HG03442 (cell line): ENCODE measurements at regions not wholly inside any gene's neighbourhood (a gene's known extent, or its start where the extent isn't known, plus 50 kb on each side); places are given as distances from the start of the nearest gene placed in this dataset.
"Not testable (repeated sequence)": the region's sequence is repeated elsewhere in the genome, so short reads cannot be mapped to it uniquely, and the experiment has no call there.

Experiments used
- ATAC-seq: cut with Tn5 transposase; IDR thresholded peaks from one replicate; pipeline ENCODE4 v1.9.1; 2021; ENCODE audit warnings: mild to moderate bottlenecking, moderate library complexity; ENCODE audit not compliant: unreplicated experiment

DNA sequence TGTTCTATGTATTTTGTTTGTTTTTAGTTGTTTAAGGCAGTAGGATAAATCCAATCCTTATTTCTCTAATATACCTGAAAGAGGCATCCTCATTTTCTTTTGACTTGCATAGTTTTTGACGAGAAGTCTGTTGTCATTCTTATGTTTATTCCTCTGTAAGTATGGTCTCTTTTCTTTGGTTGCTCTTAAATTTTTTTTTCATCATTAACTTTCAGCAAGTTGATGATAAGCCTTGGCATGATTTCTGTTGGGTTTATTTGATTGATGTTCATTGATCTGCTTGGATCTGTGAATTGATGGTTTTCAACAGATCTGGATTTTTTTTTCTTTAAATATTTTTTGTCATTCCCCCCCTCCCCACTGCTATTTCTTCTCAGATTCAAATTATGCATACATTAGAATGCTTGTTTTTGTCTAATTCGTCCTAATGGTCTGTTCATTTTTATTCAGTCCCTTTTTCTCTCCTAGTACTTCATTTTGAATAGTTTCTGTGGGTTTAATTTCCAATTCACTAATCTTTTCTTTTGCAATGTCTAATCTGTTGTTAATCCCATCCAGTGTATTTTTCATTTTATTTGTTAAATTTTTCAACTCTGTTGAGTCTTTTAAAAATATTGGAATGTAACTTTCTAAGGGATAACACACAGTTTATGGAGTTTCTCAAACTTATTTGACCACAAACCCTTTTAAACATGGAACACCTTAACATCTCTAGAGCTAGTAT is 495.9 kb downstream of the CSNK1G3 start:
- ATAC-seq, result no peak

DNA sequence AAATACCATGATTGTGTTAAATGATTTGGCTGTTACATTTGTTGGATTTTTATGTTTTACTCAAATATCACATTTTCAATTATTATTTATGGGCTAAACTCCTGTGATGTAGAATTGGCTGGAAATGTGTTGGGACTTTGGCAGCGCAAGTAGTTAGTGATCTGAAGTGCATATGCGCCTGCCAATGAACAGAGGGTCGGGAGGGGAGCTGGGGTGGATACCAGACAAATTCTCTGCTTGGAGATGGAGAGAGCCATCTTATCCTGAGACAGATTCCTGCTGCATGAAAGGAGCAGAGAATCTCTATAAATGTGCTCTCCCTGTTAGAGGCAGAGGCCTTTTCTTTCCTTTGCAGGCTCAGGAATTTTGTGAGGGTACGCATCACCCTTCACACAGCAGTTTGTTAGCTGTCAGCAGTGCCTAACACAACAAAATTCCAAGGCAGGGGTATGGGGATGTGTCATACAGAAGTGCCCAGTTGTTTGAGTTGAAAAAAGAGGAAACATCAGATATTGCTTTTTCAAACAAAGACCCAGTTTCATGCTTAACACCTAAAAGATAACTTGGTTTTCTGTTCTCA is 489.1 kb downstream of the CSNK1G3 start:
- ATAC-seq, result no peak

DNA sequence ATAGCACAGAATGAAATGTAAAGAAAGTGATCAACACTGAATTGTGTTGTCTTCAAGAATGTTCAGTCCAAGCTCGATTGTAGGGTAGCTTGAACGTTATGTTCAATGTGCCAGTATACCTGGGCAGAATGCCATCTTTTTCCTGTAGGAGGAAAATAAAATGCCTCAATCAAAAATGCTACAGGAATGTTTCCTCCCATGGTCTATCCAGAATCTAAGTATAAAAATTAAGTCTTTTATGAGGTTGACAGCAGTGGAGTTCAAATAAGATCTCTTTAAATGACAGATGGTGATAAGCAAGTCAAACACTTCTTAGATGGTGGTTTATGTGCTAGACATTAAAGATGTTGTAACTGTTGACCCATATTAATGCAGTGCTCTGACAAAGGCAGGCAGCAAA is 488.6 kb downstream of the CSNK1G3 start:
- ATAC-seq, result no peak

DNA sequence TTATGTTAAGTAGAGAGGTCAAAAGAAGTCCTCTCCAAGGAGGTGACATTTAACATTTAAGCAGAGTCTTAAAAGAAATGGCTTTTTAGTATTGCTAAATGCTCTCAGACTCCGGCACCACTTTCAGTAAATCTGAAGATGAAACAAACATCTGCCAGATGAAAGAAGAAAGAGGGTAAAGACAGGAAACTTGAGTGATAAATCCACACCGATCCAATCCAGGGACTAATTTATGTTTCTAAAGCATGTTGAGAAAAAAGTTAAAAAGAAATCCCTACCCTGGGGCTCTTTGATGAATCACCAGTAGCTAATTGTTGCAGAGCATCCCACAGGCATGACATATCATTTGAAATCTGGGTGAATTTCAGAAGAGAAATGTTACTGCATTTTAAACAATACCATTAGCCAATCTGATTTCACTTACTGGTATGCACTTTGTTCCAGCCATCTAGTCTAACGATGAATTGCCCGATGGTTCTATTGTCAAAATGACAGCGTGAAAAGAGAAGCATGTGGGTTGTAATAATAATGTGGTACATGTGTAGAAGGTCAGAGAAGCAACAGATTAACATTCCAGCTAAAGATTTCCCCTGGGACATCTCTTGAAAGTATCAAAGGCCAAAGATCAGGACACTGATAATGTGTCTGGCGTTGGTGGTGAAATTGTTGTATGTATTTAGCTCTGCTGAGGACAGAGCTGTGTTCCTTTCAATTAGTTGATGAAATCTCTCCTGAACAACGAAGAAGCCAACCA is 485.7 kb downstream of the CSNK1G3 start:
- no peak for ATAC-seq

DNA sequence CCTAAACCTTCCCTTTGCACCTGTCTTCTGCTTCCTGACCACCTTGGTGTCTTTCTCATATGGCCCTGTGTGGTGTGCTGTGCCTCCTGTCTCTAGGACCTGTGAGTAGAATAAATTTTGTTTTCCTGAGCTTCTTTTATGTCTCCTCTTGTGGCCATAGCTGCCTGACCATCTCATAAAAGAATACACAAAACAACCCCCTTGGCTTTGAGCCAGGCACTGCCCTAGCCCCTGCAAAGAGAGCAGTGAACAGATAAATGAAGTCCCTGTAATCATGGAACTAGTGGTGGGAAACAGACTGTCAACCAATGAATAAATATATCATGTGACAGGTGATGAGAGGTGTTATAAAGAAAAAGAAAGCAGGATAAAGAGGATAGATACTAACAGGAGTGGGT is 485.1 kb downstream of the CSNK1G3 start:
- ATAC-seq, result no peak

DNA sequence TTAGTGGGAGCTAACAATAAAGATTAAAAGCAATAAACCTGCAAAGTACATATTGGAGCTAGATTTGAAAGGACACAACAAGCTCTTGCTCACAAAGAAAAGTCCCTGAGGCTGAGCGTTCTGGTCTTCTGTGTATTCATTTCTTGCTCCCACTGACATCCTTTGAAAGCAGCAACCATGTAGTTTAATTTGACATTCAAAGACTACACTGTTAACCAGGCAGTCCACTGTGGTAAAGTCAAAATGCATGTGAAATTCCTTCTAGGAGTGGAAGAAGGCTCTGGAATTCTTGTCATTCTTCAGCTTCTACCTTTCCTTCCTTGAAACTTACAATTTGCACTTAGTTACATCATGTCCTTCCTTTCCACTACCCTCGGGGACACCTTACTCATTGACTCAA is 480.7 kb downstream of the CSNK1G3 start:
- ATAC-seq, result no peak

DNA sequence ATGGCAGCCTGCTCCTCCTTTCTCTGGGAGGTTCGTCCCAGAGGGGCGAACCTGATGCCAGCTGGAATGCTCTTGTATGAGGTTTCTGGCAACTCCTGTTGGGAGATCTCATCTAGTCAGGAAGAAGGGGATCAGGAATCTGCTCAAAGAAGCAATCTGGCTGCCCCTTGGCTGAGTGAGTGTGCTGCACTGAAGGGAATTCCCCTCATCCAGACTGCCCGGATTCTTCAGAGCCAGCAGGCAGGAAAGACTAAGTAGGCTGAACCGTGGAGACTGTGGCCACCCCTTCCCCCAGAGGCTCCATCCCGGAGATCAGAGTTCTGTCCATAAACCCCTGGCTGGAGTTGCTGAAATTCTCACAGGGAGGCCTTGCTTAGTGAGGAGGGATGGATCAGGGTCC is 476.0 kb downstream of the CSNK1G3 start:
- ATAC-seq, result no peak

DNA sequence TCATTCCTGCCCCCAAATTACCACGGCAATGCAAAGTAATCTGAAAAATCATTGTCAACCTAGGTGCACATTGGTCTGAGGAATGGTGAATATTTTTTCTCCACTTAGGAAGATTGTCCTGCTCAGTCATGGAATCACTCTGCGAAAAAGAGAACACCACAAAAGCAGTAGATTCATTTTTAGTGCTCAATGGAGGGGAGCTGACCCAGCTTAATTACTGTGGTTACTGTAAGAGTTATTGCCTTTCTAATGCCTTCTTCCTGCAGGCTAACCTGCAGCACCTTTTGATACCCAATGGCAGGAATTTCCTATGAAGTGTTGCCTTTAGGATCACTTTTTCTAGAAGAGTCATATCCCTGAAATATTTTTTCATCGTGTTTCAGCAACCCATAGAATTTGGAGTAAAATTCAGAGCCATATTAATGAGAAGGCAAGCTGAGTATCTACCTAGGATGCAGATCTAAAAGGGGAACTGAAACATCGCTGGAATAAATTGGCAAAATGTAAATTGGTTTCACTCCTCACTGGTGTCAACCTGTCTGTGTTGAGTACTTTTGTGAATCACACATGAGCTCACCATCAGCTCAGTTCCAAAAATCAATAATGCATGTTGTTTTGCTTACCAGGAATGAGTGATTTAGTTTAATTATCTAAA is 464.5 kb downstream of the CSNK1G3 start:
- ATAC-seq, result peak; percentile 81

DNA sequence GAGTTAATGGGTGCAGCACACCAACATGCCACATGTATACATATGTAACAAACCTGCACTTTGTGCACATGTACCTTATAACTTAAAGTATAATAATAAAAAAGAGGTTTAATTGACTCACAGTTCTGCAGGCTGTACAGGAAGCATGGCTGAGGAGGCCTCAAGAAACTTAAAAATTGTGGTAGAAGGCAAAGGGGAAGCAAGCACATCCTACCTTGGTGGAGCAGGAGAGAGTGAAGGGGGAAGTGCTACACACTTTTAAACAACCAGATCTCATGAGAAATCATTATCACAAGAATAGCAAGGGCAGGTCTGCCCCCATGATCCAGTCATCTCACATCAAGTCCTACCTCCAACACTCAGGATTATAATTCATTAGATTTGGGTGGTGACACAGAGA is 463.5 kb downstream of the CSNK1G3 start:
- not testable (repeated sequence) for ATAC-seq

DNA sequence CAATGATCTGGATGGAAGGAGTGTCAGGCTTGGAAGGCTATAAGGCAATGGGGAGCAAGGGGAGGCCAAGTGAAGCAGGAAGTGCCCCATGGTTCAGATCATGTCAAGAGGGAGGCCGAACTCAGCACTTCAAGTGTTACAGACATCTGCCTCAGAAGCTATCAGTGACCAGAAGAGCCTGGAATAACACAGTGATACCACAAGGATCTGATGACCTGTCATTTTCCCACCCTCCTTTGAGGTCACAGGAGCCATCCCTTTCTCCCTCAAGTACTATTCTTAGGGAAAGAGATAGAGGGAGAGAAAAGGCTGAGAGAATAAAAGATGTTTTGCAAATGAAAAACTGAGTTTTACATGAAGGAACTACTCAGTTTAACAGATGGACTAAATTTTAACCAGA is 454.8 kb downstream of the CSNK1G3 start:
- ATAC-seq, result no peak

DNA sequence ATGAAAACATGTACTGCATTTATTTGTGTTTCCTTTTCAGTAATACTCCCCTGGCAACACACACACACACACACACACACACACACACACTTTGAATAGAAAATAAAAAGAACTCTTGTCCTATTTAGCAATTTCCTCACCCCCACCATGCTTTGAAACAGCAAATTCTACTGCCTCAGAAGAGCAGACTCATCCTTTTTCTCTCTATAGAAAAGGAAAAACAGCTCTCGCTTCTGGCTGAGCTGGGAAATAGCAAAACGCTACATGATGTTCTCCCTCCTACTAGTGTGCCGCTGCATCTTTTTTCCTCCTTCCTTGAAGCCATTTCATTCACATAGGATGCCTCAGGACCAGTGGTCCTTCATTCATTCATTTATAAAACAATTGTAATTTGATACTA is 453.6 kb downstream of the CSNK1G3 start:
- ATAC-seq, result no peak

DNA sequence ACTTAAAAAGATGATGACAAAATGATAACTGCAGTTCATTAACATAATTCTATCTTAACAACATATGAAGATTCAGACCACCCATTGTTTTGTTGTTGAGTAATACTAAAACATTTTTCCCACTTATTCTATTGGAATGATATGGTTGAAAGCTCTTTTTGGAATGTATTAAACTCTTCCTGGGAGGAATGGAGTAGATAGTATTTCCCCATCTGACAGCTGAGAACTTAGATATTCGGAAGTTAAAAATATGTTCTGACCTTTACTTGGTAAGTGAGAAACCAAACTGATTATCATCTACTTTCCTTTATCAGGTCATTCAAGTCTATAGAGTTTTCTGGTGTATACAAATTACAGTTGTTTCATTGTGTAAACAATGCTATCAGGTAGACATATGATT is 452.9 kb downstream of the CSNK1G3 start:
- ATAC-seq, result no peak

DNA sequence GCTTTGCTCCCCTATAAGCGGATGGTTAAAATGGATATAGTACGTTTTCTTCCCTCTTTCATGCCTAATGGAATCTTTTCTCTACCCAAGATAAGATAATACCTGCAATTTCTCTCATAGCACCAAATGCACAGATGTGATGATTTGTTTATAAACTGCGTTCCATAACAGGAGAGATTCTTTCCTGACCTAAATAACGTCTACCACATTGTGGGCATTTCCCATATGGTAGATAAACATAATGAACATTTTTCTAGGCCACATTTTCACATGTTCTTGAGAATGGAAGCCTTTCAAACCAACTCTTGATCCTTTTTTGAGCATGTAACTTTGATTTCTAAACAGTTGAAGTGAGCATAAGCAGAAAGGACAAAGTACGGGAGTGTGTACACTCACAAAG is 448.5 kb downstream of the CSNK1G3 start:
- ATAC-seq, result no peak

DNA sequence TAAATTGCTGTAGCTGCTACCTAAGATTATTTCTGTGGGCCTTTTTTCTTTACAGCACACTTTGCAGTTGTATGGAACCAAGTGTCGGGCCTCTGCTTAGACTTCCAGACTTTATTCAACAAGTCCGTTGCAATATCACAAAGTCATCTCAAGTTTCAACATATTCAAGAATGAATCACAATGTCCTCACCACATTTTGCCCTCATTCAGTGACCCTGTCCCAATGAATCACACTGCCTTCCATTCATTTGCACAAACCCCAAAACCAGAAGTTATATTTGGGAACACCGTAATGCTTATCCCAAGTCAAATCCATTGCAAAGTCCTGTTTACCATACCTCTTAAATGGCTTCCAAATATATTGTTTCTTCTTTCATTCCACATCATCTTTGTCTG is 439.6 kb downstream of the CSNK1G3 start:
- ATAC-seq, result no peak

DNA sequence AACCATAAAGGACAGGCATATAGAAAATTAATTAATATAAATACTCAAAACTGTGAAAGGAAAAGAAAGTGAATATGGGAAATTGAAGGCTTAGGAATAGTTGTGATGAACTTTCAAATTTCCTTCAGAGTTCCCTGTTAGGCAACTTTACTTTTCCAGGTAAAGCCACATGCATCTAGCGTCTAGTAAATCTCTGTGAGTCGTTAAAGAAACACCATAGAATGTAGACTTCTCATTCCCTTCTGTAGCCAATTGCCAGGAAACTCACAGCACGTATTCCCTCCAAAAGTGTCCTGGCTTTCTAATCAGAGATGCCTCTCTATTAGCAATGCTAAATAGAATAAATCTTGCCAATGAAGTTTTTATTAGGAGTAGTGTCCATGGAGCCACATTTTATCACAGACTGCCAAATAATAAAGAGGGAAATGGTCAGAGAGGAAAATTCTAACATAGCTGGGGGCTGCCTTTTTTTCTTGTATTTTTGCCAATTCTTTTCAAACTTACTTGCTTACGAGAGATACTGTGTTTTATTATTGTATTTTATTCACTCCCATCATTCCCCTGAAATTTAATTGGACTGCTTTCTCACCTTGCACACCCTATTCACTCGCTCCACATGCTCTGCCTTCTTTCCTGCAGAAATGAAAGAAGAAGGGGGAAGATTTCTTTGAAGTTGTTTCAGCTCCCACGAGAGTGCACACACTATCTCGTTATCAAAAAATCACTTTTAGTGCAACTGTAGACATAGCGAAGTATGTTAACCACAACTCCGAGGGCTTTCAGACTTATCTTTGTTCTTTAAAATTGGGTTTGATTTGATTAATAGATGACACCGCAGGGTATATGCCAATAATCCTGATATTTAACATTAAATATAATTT is 439.0 kb downstream of the CSNK1G3 start:
- ATAC-seq, result no peak

DNA sequence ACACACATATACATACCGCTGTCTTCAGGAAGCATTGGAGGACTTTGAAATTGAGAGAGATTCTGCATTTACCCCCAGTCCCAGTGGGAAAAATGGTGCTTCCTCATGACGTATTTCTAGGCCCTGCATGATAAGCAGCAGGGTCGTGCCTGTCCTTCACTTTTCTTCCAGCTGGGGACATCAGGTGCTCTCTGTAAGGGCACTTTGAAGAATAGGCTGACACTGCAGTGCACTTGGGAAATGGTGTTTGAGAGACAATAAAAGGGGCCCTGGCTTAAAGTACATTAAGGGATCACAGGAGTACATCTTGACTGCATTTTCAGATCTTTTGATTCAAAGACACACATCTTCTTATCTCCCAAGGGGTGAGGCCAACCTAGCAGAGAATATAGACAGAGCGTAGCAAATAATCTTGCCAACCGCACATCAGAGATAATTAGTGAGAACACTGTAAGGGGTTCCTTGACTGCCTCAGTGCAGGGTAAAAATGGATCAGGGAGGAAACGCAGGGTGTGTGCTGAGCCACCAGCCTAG is 437.9 kb downstream of the CSNK1G3 start:
- ATAC-seq, result no peak

DNA sequence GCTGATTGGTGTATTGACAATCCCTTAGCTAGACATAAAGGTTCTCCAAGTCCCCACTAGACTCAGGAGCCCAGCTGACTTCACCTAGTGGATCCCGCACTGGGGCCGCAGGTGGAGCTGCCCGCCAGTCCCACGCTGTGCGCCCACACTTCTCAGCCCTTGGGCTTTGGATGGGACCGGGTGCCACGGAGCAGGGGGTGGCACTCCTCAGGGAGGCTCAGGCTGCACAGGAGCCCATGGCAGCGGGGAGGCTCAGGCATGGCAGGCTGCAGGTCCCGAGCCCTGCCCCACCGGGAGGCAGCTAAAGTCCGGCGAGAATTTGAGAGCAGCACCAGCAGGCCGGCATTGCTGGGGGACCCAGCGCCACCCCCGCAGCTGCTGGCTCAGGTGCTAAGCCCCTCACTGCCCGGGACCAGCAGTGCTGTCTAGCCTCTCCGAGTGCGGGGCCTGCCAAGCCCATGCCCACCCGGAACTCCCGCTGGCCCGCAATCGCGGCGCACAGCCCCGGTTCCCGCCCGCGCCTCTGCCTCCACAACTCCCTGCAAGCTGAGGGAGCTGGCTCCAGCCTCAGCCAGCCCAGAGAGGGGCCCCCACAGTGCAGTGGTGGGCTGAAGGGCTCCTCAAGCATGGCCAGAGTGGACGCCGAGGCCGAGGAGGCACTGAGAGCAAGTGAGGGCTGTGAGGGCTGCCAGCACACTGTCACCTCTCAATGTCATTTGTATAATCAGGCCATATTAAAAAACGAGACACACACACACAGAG is 437.2 kb downstream of the CSNK1G3 start:
- no peak for ATAC-seq

DNA sequence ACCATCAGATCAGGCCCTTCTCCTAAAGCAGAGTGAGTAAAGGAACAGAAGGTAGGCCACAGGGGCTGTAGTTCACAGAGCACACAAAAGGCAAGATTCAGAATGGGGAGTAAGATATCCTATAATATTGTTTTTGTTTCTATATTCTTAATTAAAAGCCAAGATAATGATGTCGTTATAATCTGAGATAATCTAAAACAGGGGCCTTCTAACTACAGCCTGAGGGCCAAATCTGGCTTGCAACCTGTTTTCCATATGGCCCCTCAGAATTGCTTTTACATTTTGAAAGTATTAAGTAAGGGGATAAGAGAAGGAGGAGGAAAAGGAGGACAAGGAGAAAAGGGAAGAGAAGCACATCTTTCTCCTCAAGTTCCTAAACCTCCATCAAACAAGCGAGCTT is 435.8 kb downstream of the CSNK1G3 start:
- no peak for ATAC-seq

DNA sequence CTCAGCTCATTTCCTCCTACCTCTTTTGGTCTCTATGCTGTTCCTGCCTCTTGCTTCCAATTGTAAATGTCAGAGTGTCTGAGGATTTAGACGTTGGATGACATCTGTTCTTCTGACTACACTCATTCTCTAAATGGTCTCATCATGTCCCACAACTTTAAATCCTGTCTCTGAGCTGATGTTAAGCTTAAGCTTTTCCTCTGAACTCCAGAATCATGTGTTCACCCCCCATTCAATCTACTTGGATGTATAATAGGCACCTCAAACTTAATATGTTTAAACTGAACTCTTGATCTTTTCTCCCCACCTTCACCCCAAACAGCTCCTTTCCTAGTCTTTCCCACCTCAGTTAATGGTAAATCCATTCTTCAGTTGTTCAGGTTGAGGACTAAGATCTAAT is 433.6 kb downstream of the CSNK1G3 start:
- ATAC-seq, result no peak

DNA sequence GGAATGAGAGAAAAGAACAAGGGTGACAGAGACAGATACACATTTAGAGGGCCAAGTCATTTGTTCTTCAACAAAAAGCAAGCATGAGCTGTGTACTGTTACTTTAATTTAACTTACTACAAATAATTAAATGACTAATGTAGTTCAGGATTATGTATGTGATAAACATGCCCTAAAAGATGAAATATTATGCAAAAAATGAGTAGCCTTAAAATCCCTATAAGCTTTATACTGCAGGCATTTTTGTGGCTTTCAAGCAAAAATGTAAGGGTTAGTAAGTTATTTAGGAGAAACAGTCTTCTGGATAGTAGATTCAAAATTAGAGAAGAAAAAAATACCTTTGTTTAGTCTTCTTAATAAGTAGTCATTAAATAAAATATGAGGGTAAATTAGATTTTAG is 431.2 kb downstream of the CSNK1G3 start:
- ATAC-seq, result no peak
